NCI-H526 (cell line): ENCODE measurements at regions not wholly inside any gene's neighbourhood (a gene's known extent, or its start where the extent isn't known, plus 50 kb on each side); places are given as distances from the start of the nearest gene placed in this dataset.
"Not testable (repeated sequence)": the region's sequence is repeated elsewhere in the genome, so short reads cannot be mapped to it uniquely, and the experiment has no call there.

Experiments used
- DNase-seq, 2 experiments: peaks; one replicate each; lab custom pipeline; 2025; lab: John Stamatoyannopoulos, UW

GRCh38 chr5:30368064-30368463 lies 825.4 kb upstream of the CDH6 start:
- no peak for DNase-seq

- DNase-seq = not testable (repeated sequence)
Observed at GRCh38 chr5:30365031-30365430, 828.5 kb upstream of the CDH6 start.

- no peak for DNase-seq
Observed at GRCh38 chr5:30357371-30357770, 836.1 kb upstream of the CDH6 start.

GRCh38 chr5:30355675-30356074 lies 837.8 kb upstream of the CDH6 start:
- no peak for DNase-seq

- DNase-seq = no peak
Observed at GRCh38 chr5:30347858-30348257, 845.6 kb upstream of the CDH6 start.

GRCh38 chr5:30345539-30346345 lies 847.7 kb upstream of the CDH6 start:
- not testable (repeated sequence) for DNase-seq

- DNase-seq = no peak
Observed at GRCh38 chr5:30343707-30344106, 849.8 kb upstream of the CDH6 start.

- DNase-seq = no peak
Observed at GRCh38 chr5:30341466-30341865, 852.0 kb upstream of the CDH6 start.

- DNase-seq = no peak
Observed at GRCh38 chr5:30337084-30337573, 856.4 kb upstream of the CDH6 start.

- DNase-seq = no peak
Observed at GRCh38 chr5:30331534-30331933, 862.0 kb upstream of the CDH6 start.

GRCh38 chr5:30325795-30326194 lies 867.7 kb upstream of the CDH6 start:
- DNase-seq = no peak

GRCh38 chr5:30324083-30324482 lies 869.4 kb upstream of the CDH6 start:
- DNase-seq = no peak

GRCh38 chr5:30287890-30288289 lies 905.6 kb upstream of the CDH6 start:
- no peak for DNase-seq

GRCh38 chr5:30279237-30279636 lies 914.2 kb upstream of the CDH6 start:
- no peak for DNase-seq

- no peak for DNase-seq
Observed at GRCh38 chr5:30267026-30267425, 926.5 kb upstream of the CDH6 start.

GRCh38 chr5:30239331-30240022 lies 954.0 kb upstream of the CDH6 start:
- no peak for DNase-seq

- DNase-seq = no peak
Observed at GRCh38 chr5:30237189-30237588, 956.3 kb upstream of the CDH6 start.

GRCh38 chr5:30209755-30210154 lies 983.7 kb upstream of the CDH6 start:
- no peak for DNase-seq

- DNase-seq = no peak
Observed at GRCh38 chr5:30197662-30198061, 995.8 kb upstream of the CDH6 start.

GRCh38 chr5:30195036-30195435 lies 998.5 kb upstream of the CDH6 start:
- DNase-seq = no peak

- DNase-seq = no peak
Observed at GRCh38 chr5:30194595-30194994, 998.9 kb upstream of the CDH6 start.

- no peak for DNase-seq
Observed at GRCh38 chr5:30183795-30184194, 1009.7 kb upstream of the CDH6 start.

GRCh38 chr5:30156156-30156555 lies 1037.3 kb upstream of the CDH6 start:
- no peak for DNase-seq
